ENCODE measurements at regions not wholly inside any gene's neighbourhood (a gene's known extent, or its start where the extent isn't known, plus 50 kb on each side); places are given as distances from the start of the nearest gene placed in this dataset.
A peak's percentile ranks its signal among the peaks of the same experiment; 100 is the strongest.

DNA sequence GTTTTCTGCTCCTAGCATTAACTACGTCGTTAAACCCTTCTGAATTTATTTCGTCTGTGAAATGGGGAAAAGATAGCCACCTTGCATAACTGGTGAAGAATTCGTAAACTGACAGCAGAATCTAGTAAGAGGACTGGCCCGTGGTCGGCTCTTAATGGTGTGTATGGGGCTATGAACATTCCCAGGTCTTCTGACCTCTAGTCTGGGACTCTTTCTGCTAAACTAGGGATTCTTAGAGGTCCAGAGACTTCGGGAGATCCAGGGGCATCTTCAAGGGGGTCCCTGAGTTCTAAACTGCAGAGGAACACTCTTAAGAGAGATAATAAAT lies 231.1 kb upstream of the SERP2 start:
- Histone ChIP-seq H3K27ac (peak overlapping the region; percentile 88 to 94), H3K9me3 (no peaks in the 10 kb centered on the region), H3K4me3 (peak overlapping the region; percentile 56 to 57), H3K36me3 (no peaks in the 10 kb centered on the region), H3K4me1 (peaks cover 0 to 22% of the 10 kb centered on the region in 2 donors), H3K27me3 (no peaks in the 10 kb centered on the region)
- DNase-seq (ENCODE audit: low spot score) = no peak
- TF ChIP-seq, protein P1, sequence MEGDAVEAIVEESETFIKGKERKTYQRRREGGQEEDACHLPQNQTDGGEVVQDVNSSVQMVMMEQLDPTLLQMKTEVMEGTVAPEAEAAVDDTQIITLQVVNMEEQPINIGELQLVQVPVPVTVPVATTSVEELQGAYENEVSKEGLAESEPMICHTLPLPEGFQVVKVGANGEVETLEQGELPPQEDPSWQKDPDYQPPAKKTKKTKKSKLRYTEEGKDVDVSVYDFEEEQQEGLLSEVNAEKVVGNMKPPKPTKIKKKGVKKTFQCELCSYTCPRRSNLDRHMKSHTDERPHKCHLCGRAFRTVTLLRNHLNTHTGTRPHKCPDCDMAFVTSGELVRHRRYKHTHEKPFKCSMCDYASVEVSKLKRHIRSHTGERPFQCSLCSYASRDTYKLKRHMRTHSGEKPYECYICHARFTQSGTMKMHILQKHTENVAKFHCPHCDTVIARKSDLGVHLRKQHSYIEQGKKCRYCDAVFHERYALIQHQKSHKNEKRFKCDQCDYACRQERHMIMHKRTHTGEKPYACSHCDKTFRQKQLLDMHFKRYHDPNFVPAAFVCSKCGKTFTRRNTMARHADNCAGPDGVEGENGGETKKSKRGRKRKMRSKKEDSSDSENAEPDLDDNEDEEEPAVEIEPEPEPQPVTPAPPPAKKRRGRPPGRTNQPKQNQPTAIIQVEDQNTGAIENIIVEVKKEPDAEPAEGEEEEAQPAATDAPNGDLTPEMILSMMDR (IDR thresholded peaks at IDR 0.05) = no peak

DNA sequence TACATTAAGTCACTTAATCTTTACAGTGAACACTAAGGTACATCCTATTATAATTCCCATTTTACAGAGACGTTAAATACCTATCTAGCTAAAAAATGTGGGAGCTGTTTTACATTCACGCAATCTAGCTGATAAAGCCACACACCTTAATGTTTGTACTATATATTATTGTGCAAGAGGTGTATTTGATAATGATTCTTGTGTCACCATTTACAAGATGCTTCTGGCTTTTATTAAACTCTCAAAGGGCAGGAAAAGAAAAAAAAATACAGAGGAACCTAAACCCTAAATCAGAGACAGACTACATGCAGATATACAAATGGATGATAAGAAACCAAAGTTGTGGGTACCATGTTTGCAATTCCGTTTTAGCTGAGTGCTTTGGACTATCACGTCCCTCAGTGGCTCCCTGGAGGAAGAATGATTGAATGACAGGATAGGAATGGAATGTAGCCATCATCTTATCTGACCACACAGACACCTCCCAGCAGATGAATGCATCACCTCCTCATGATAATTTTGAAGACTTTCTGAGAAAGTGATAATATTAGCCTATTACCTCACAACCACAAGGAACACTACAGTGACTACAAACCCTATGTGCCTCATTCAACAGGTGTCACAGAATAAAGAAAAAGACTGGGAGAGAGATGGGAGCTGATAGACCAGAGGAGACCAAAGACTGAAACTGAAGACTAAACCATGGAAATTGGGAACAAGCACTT lies 230.5 kb upstream of the SERP2 start:
- TF ChIP-seq, protein P1 (IDR thresholded peaks at IDR 0.05) = no peak

DNA sequence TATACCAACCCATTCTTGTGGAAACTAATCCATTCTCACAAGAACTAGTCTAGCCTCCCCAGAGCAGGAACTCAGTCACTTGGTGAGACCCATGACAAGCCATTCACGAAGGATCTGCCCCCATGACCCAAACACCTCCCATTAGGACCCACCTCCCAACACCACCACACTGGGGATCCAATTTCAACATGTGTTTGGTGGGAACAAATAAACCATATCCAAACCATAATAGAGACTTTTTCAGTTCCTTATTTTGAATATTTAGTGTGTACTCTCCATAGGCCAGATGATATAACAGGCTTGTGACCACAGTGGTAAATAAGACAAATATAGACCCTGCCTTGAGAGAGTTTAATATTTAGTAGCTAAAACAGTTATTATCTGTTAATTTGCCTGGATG lies 227.5 kb upstream of the SERP2 start:
- Histone ChIP-seq H3K36me3 (no peaks in the 10 kb centered on the region), H3K4me3 (no peak overlapping the region), H3K9me3 (no peaks in the 10 kb centered on the region), H3K27me3 (no peaks in the 10 kb centered on the region), H3K4me1 (peaks cover 0 to 17% of the 10 kb centered on the region in 2 donors), H3K27ac (no peak overlapping the region)
- DNase-seq (ENCODE audit: low spot score) = no peak
- TF ChIP-seq, protein P1 (IDR thresholded peaks at IDR 0.05) = no peak

More for the DNA sequence above, 230.5 kb upstream of the SERP2 start:
- peak overlapping the region; percentile 88 to 94 for H3K27ac ChIP-seq
- peak overlapping the region; percentile 56 to 57 for H3K4me3 ChIP-seq
- DNase-seq (ENCODE audit: low spot score) = no peak
- peaks cover 0 to 22% of the 10 kb centered on the region in 2 donors for H3K4me1 ChIP-seq
- no peaks in the 10 kb centered on the region for H3K36me3 ChIP-seq
- H3K9me3 ChIP-seq = no peaks in the 10 kb centered on the region
- H3K27me3 ChIP-seq = no peaks in the 10 kb centered on the region

- Histone ChIP-seq H3K27me3 (no peaks in the 10 kb centered on the region), H3K9me3 (no peaks in the 10 kb centered on the region), H3K4me3 (no peak overlapping the region), H3K27ac (no peak overlapping the region), H3K4me1 (peaks cover 0 to 12% of the 10 kb centered on the region in 2 donors), H3K36me3 (no peaks in the 10 kb centered on the region)
- no peak for DNase-seq (ENCODE audit: low spot score)
- TF ChIP-seq, protein P1 (IDR thresholded peaks at IDR 0.05) = no peak
These were observed 226.4 kb upstream of the SERP2 start for GRCh38 chr13:44147233-44147632.

- Histone ChIP-seq H3K4me1 (peaks cover 0 to 8% of the 10 kb centered on the region in 2 donors), H3K36me3 (no peaks in the 10 kb centered on the region), H3K9me3 (no peaks in the 10 kb centered on the region), H3K27me3 (no peaks in the 10 kb centered on the region), H3K27ac (no peak overlapping the region), H3K4me3 (no peak overlapping the region)
- DNase-seq (ENCODE audit: low spot score) = no peak
- TF ChIP-seq, protein P1 (IDR thresholded peaks at IDR 0.05) = no peak
These were observed 226.0 kb upstream of the SERP2 start for GRCh38 chr13:44147648-44148047.
